Liver (tissue), 8 donors: ENCODE measurements at regions not wholly inside any gene's neighbourhood (a gene's known extent, or its start where the extent isn't known, plus 50 kb on each side); places are given as distances from the start of the nearest gene placed in this dataset.

Source experiments
- DNase-seq: peaks from one replicate; pipeline ENCODE4 v3.0.0-alpha.2; 2017; ENCODE audit warnings: low spot score
- H3K27ac ChIP-seq, 2 donors: one replicate each; pipeline ENCODE4 v1.7.0; 2013; ENCODE audit warnings: inconsistent platforms in 2 of 2, low read length in 2 of 2, control low read depth in 1 of 2, low read depth in 1 of 2, mild to moderate bottlenecking in 1 of 2
- H3K27me3 ChIP-seq, 4 donors: one replicate each; pipeline versions ENCODE4 v1.6.1 to v1.7.0; 2013; ENCODE audit warnings: low read length in 3 of 4, inconsistent platforms in 1 of 4, mild to moderate bottlenecking in 1 of 4, moderate library complexity in 1 of 4; ENCODE audit not compliant: control insufficient read depth in 4 of 4, insufficient read depth in 4 of 4
- H3K36me3 ChIP-seq, 4 donors: one replicate each; pipeline versions ENCODE4 v1.6.1 to v1.7.0; 2013; ENCODE audit warnings: low read length in 3 of 4, mild to moderate bottlenecking in 3 of 4, low read depth in 1 of 4, moderate library complexity in 1 of 4; ENCODE audit not compliant: control insufficient read depth in 4 of 4, insufficient read depth in 3 of 4
- H3K4me1 ChIP-seq, 4 donors: one replicate each; pipeline versions ENCODE4 v1.6.1 to v1.7.0; 2013; ENCODE audit warnings: low read length in 3 of 4, mild to moderate bottlenecking in 3 of 4, moderate library complexity in 1 of 4; ENCODE audit not compliant: control insufficient read depth in 4 of 4, insufficient read depth in 4 of 4
- H3K4me3 ChIP-seq, 3 donors: one replicate each; pipeline versions ENCODE4 v1.6.1 to v1.7.0; 2013; ENCODE audit warnings: low read length in 3 of 3, control low read depth in 1 of 3, low read depth in 1 of 3, mild to moderate bottlenecking in 1 of 3
- H3K9ac ChIP-seq, 2 donors: one replicate each; pipeline ENCODE4 v1.7.0; 2013; ENCODE audit warnings: low read length in 2 of 2, mild to moderate bottlenecking in 2 of 2, moderate library complexity in 2 of 2, control low read depth in 1 of 2, low read depth in 1 of 2
- H3K9me3 ChIP-seq, 4 donors: one replicate each; pipeline versions ENCODE4 v1.6.1 to v1.7.0; 2013; ENCODE audit warnings: low read length in 3 of 4; ENCODE audit not compliant: control insufficient read depth in 4 of 4
- ATF3 ChIP-seq: IDR thresholded peaks from 2 replicates; pipeline ENCODE4 v1.6.1; 2016; ENCODE audit warnings: antibody characterized with exemption
- CTCF ChIP-seq: fragments of 150-350 bp; IDR thresholded peaks from 2 replicates; pipeline ENCODE4 v1.5.1; 2017; ENCODE audit warnings: improper control_type of control experiment, low read depth, low read length; ENCODE audit not compliant: missing input control
- FOXA1 ChIP-seq: IDR thresholded peaks from 2 replicates; pipeline ENCODE4 v1.6.1; 2016; ENCODE audit warnings: antibody characterized with exemption
- GABPA ChIP-seq, 2 donors: IDR thresholded peaks in 1 of 2; conservative IDR thresholded peaks in 1 of 2; 2 replicates each; pipeline ENCODE4 v1.6.1; 2016; ENCODE audit warnings: antibody characterized with exemption in 2 of 2, mild to moderate bottlenecking in 1 of 2, moderate library complexity in 1 of 2
- HNF4A ChIP-seq, 2 donors: conservative IDR thresholded peaks; 2 replicates each; pipeline ENCODE4 v1.6.1; 2016; ENCODE audit warnings: antibody characterized with exemption in 2 of 2, mild to moderate bottlenecking in 2 of 2
- JUND ChIP-seq, 2 donors: IDR thresholded peaks; 2 replicates each; pipeline ENCODE4 v1.6.1; 2016; ENCODE audit warnings: antibody characterized with exemption in 2 of 2
- RAD21 ChIP-seq, 2 donors: IDR thresholded peaks; 2 replicates each; pipeline ENCODE4 v1.6.1; 2016; ENCODE audit warnings: antibody characterized with exemption in 2 of 2, mild to moderate bottlenecking in 2 of 2
- REST ChIP-seq: IDR thresholded peaks from 2 replicates; pipeline ENCODE4 v1.6.1; 2016; ENCODE audit warnings: antibody characterized with exemption, mild to moderate bottlenecking
- RXRA ChIP-seq, 2 donors: IDR thresholded peaks; 2 replicates each; pipeline ENCODE4 v1.6.1; 2017 to 2018; ENCODE audit warnings: antibody characterized with exemption in 2 of 2, mild to moderate bottlenecking in 1 of 2
- WGBS: extraction: QIAGEN DNeasy Blood & Tissue Kit; methylation state at CpG from one replicate; pipeline ENCODE4 v1.1.7; 2013; 5-methylcytosine and 5-hydroxymethylcytosine counted together
- TF ChIP-seq, protein P1 (sequence below): IDR thresholded peaks from 2 replicates; pipeline ENCODE4 v1.6.1; 2016; ENCODE audit warnings: antibody characterized with exemption
- donor health status: healthy.
- donor health status: healthy.
- donor health status: healthy.
- donor health status: healthy.
- donor health status: healthy.

- no peak for DNase-seq
- WGBS: 63% methylated on average over 4 of the region's 4 CpGs
- H3K9me3 ChIP-seq: peaks cover 1 to 23% (median 8%) of the 10 kb centered on the region in 4 donors
- H3K4me3 ChIP-seq: no peak overlapping the region
- no peaks in the 10 kb centered on the region for H3K4me1 ChIP-seq
- H3K27me3 ChIP-seq: peaks cover 0 to 5% (median 0%) of the 10 kb centered on the region in 4 donors
- no peaks in the 10 kb centered on the region for H3K36me3 ChIP-seq
- no peak overlapping the region for H3K9ac ChIP-seq
- TF ChIP-seq FOXA1: no peak
- TF ChIP-seq HNF4A (conservative IDR thresholded peaks at IDR 0.05): no peak
- TF ChIP-seq, protein P1, sequence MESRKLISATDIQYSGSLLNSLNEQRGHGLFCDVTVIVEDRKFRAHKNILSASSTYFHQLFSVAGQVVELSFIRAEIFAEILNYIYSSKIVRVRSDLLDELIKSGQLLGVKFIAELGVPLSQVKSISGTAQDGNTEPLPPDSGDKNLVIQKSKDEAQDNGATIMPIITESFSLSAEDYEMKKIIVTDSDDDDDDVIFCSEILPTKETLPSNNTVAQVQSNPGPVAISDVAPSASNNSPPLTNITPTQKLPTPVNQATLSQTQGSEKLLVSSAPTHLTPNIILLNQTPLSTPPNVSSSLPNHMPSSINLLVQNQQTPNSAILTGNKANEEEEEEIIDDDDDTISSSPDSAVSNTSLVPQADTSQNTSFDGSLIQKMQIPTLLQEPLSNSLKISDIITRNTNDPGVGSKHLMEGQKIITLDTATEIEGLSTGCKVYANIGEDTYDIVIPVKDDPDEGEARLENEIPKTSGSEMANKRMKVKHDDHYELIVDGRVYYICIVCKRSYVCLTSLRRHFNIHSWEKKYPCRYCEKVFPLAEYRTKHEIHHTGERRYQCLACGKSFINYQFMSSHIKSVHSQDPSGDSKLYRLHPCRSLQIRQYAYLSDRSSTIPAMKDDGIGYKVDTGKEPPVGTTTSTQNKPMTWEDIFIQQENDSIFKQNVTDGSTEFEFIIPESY: no peak
- TF ChIP-seq RXRA (IDR thresholded peaks at IDR 0.05): no peak
- no peak for TF ChIP-seq CTCF
- no peak for TF ChIP-seq REST
- TF ChIP-seq ATF3: no peak
- no peak for TF ChIP-seq JUND (IDR thresholded peaks at IDR 0.05)
- no peak overlapping the region for H3K27ac ChIP-seq
These were observed 244.6 kb upstream of the ECI2 start for GRCh38 chr6:4379958-4380357.

DNA sequence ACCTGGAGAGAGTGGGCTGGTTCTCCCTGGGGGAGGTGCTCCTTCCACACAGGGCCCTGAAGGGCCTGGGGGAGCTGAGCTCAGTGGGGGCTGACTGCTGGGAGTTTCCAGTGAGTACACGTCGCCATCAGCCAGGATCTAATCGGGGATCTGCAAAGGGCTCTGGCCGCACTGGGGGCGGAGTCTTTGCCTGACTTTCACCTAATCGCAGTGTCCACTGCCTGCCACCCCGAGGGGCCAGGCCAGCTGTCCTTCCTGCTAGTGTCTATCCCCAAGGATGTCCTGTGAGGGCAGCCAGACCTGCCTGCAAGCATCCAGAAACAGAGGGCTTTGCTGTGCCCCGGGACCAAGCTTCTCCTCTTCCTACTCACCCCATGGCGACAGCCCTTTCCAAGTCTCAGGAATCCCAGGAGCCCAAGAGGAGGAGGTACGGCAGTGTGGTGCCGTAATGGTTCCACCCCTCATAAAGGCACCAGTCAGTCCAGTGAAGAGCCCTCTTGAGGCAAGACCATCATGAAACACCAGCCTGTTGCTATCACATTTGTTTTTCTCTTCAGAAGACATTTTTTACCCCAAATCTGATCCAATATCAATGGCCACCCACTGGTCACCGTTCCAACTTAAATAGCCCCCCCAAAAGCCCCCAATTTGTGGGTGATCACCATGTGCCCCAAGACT, 243.1 kb upstream of the ECI2 start:
- 83% methylated on average over 12 of the region's 12 CpGs for WGBS
- Histone ChIP-seq H3K9ac (no peak overlapping the region), H3K4me3 (no peak overlapping the region), H3K4me1 (no peaks in the 10 kb centered on the region), H3K27me3 (peaks cover 0 to 5% (median 0%) of the 10 kb centered on the region in 4 donors), H3K9me3 (peaks cover 0 to 11% (median 0%) of the 10 kb centered on the region in 4 donors), H3K27ac (no peak overlapping the region), H3K36me3 (no peaks in the 10 kb centered on the region)
- TF ChIP-seq, protein P1: no peak
- no peak for TF ChIP-seq GABPA (IDR thresholded peaks at IDR 0.05 in 1 of 2, conservative IDR thresholded peaks at IDR 0.05 in 1 of 2)
- TF ChIP-seq RAD21 (IDR thresholded peaks at IDR 0.05): no peak
- DNase-seq: no peak
